Lower leg skin (tissue), 3 donors: ENCODE measurements at regions not wholly inside any gene's neighbourhood (a gene's known extent, or its start where the extent isn't known, plus 50 kb on each side); places are given as distances from the start of the nearest gene placed in this dataset.
"Not testable (repeated sequence)": the region's sequence is repeated elsewhere in the genome, so short reads cannot be mapped to it uniquely, and the experiment has no call there.

Source experiments
- CTCF ChIP-seq, 3 donors: fragments of 450-650 bp; IDR thresholded peaks; one replicate each; pipeline ENCODE4 v1.5.1; 2016; ENCODE audit warnings: antibody characterized with exemption in 3 of 3, mild to moderate bottlenecking in 3 of 3, moderate library complexity in 2 of 3
- POLR2A ChIP-seq, 2 donors: fragments of 450-650 bp; IDR thresholded peaks; one replicate each; pipeline ENCODE4 v1.6.1; 2016 to 2017; ENCODE audit warnings: antibody characterized with exemption in 2 of 2, mild to moderate bottlenecking in 1 of 2, moderate library complexity in 1 of 2

GRCh38 chr9:41654349-41654748, 465.2 kb upstream of the ZNG1F start:
- TF ChIP-seq CTCF, POLR2A (IDR thresholded peaks at IDR 0.05): not testable (repeated sequence)
